NCI-H526 (cell line): ENCODE measurements at regions not wholly inside any gene's neighbourhood (a gene's known extent, or its start where the extent isn't known, plus 50 kb on each side); places are given as distances from the start of the nearest gene placed in this dataset.

ENCODE experiments used
- DNase-seq, 2 experiments: peaks; one replicate each; lab custom pipeline; 2025; lab: John Stamatoyannopoulos, UW

GRCh38 chr2:129765678-129766351 is 213.7 kb upstream of the RAB6C start:
- DNase-seq = peak; percentile 43 to 75

GRCh38 chr2:129766374-129766993 is 213.0 kb upstream of the RAB6C start:
- no peak for DNase-seq

GRCh38 chr2:129767346-129768035 is 212.0 kb upstream of the RAB6C start:
- DNase-seq = no peak

DNA sequence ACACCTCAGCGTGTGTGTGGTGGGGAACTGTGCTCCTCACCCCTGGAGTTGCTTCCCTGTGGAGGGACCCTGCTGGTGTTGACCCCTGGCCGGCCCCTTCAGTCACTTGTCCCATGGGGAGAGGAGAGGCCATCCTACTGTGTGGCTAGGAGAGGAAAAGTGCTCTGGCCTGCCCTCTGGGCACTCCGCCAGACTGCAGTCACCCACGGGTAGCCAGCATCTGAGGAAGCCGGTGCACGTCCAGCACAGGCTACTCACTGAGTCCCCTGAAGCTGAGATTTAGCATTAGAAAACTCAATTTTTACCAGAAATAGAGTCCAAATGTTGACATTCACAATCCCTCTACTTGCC is 211.5 kb upstream of the RAB6C start:
- no peak for DNase-seq

DNA sequence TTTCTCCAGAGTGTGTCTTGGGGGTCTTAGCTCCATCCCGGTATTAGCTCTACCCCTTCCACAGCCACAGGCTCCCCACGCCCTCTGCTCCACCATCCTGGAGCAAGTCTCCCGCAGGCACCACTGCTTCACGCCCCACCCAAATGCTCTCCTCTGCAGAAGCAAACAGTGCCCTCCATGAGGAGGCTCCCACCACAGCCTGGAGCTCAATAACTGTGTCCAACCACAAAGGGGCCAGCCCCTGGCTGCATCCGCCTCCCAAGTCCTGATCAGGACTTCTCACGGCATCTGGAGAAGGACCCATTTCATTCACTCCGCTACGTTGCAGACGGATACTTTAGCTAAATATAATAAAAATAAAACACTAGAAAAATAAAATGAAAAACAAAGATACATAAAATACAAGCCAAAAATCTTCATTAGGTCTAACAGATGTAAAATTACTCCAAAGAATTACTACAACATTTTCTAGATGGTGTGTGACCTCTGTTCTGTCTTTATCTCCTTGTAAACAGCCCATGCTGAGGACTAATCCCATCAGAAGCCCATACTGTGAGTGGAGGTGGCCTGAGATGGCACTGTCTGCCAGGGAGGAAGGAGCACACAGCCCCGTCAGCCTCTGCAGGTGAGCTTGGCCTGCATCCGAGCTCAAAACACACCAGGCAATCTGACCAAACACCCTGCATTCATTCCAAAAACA is 210.8 kb upstream of the RAB6C start:
- DNase-seq = no peak

- no peak for DNase-seq
These were observed 210.1 kb upstream of the RAB6C start for GRCh38 chr2:129769185-129769991.

DNA sequence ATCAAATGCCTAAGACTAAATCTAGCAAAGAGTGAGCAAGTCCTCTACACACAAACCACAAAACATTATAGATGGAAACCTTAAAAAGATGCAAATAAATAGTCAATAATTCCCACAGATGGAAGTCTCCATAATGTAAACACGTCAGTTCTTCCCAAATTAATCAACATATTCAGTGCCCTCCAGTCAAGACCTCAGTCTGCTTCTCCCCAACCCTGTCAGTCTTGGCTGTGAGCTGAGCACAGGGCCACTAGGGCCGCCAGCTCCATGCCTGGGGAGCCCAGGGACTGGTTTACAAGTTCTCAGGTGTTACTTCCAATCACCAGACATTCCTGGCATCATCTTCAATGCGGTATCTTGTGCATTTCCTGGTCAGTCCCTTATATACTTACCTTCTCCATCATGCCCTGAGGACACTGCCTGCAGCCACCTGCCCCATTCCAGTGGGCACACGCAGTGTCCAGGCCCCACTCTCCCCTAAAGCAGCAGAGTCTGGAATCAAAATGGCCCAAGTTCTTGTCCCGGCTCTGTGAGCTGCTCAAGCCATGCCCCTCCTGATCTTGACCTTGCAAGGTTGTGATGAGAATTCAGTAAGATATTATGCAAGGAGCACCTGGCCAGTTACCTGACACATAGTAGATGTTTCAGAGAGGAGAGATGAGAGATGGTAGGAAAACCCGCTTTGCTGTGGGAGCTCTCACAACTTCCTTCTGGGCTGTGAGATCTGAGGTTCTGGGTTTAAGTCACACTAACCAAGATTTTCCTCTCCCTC is 207.9 kb upstream of the RAB6C start:
- DNase-seq = no peak

DNA sequence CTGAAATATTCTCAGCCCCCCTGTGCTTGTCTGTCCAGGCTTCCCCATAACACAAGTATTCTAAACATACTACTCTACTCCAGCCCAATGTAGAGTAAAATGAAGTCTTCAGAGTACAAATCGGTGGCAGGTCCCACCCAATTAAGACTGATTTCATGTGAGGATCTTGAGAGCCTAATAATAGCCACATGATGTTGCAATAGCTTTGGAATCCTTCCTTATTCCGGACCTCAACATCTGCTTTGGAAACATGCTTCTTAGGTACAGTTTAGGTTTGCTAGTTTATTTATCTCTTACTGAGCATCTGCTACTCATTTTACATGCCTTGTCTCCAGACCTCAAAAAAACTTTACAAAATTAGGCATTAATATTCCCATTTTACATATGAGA is 207.3 kb upstream of the RAB6C start:
- DNase-seq = no peak

DNA sequence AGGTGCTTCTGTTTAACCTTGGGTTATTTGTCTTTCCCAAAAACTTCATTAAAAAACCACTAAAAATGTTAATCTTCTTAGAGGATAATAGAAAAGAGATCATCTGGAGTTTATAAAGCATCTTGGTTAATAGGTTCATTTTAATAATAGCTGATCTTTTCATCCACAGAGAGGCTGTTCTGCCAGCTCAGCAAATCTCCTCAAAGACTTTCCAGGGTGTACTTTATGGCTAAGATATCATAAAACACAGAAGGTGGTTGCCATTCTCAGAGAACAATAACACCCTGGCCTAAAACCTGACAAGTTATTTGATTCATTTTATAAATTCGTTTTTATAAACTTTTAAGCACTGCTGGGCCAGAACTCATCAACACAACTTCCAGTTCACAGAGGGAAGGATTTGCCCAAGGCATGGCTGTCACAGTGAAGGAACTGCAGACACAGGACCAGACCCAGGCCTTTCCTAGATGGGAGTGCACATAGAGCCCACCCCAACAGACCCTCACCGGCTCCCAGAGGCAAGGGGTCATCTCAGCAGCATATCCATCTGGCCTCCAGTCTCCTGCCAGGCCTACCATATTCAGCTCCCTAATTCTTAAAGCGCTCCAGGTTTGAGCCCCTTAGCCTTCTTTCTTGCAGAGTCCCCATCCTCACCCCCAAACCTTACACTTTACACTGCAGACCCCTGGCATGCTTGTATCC is 203.4 kb upstream of the RAB6C start:
- DNase-seq = no peak

- no peak for DNase-seq
These were observed 202.3 kb upstream of the RAB6C start for GRCh38 chr2:129777146-129777545.

DNA sequence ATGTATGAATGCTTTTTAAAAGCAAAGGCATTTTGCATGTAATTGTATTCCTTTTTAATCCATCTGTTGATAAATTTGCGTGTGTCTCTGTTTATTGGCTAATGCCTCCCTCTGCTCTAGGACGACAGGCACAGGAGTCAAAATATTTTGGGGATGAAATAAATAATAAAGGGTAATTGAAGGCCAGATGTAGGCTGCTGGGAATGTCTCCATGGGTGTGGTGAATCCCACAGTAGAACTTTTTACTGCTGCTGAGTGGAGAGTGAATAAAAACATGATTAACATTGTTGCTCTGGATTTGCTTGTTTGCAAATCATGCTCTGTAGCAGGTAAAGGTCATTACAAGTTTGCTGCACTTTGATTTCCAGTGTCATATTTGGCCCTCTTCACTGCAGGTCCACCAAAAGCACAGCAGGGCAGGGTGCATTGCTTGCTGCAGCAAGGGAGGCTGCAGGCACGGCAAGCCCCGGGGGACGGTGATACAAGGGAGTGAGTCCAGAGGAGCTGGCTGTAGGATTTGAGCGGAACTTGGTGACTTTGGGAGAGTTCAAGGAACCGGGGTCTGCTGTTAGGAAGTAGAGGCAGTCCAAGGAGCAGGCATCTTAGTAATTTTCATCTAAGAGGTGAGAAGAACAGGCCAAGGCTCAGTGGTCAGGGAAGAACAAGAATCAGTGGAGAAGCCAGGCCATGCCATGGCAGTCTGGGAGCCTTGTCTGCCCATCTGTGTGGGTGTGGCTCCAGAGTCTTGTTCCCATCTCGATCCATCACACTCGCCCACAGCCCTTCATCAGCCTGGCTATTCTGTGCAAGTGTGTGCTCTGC is 201.5 kb upstream of the RAB6C start:
- DNase-seq = no peak

DNA sequence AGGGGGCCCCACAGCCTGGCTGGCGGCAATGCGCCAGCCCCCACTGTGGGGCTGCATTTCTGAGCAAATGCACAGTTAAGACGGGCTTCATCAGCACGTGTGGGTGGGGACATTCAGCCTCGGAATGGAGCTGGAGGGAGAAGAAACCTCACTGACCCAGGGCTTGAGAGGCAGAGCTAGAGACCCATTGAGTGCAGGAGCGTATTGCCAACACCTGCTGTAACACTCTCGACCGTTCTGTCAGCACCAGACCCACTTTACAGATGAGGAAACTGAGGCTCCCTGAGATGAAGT is 200.9 kb upstream of the RAB6C start:
- DNase-seq = no peak

- DNase-seq = no peak
These were observed 199.7 kb upstream of the RAB6C start for GRCh38 chr2:129779783-129780182.

GRCh38 chr2:129780316-129781270 is 198.9 kb upstream of the RAB6C start:
- DNase-seq = no peak

GRCh38 chr2:129781749-129782632 is 197.5 kb upstream of the RAB6C start:
- peak in 1 of 2 experiments; percentile 23 for DNase-seq

GRCh38 chr2:129782633-129782990 is 196.9 kb upstream of the RAB6C start:
- DNase-seq = no peak

DNA sequence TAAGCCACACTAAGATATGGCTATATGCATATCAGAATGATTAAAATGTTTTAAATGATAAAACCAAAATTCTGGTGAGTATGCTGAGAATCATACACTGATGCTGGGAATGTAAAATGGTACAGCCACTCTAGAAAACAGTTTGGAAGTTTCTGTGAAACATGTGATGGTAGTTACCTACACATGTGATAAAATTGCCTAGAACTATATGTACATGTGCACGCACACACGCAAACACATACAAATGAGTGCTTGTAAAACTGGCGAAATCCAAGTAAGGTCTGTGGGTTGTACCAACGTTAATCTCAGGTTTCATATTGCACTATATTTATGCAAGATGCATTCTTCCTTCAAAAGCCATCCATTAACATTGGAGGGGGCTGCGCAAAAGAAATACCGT is 195.0 kb upstream of the RAB6C start:
- DNase-seq = peak in 1 of 2 experiments; percentile 19

DNA sequence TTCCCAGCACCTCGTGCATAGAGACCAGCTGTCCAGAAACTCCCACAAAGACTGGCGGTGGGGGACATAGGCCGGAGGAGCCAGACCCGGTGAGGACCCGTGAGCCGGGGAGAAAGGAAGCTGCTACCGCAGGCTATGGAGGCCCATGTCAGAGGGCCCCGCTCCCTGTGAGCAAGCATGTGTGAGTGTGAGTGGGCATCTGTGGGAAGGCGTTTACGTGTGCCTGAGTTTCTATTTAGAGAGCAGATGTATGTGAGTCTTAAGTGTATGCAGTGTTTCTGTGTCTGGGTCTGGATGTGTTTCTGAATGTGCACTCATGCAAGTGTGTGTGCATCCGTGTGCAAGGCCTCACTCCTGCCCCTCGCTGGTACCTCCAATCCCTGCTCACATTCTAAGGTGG is 187.8 kb upstream of the RAB6C start:
- DNase-seq = no peak
